Thyroid gland (tissue), 4 donors: ENCODE measurements at regions not wholly inside any gene's neighbourhood (a gene's known extent, or its start where the extent isn't known, plus 50 kb on each side); places are given as distances from the start of the nearest gene placed in this dataset.
"Not testable (repeated sequence)": the region's sequence is repeated elsewhere in the genome, so short reads cannot be mapped to it uniquely, and the experiment has no call there.

Source experiments
- DNase-seq, 2 donors: peaks; one replicate each; pipeline ENCODE4 v3.0.0-alpha.2; 2019
- H3K27ac ChIP-seq, 3 donors: fragments of 200-600 bp; sonication (generic); 1 replicate in 2 of 3; 2 replicates in 1 of 3; pipeline ENCODE4 v1.5.1; 2016 to 2019; ENCODE audit warnings: mild to moderate bottlenecking in 1 of 3, moderate library complexity in 1 of 3
- H3K27me3 ChIP-seq: fragments of 200-600 bp; sonication (generic); one replicate; pipeline ENCODE4 v1.5.1; 2019
- H3K36me3 ChIP-seq, 2 donors: fragments of 200-600 bp; sonication (generic); one replicate each; pipeline ENCODE4 v1.5.1; 2016 to 2019
- H3K4me1 ChIP-seq, 2 donors: fragments of 200-600 bp; sonication (generic); one replicate each; pipeline ENCODE4 v1.5.1; 2017 to 2019
- H3K4me3 ChIP-seq, 3 donors: fragments of 200-600 bp; sonication (generic); replicated peaks in 1 of 3; 1 replicate in 2 of 3; 2 replicates in 1 of 3; pipeline ENCODE4 v1.5.1; 2016; ENCODE audit warnings: mild to moderate bottlenecking in 1 of 3
- H3K9me3 ChIP-seq: fragments of 200-600 bp; sonication (generic); one replicate; pipeline ENCODE4 v1.5.1; 2017
- CTCF ChIP-seq, 6 experiments: fragments of 200-600 bp in 3 of 6; fragments of 450-650 bp in 3 of 6; sonication (generic) in 3 of 6; IDR thresholded peaks; one replicate each; pipeline ENCODE4 v1.5.1; 2016 to 2019; ENCODE audit warnings: antibody characterized with exemption in 6 of 6, mild to moderate bottlenecking in 2 of 6, inconsistent platforms in 1 of 6, moderate library complexity in 1 of 6
- POLR2A ChIP-seq, 2 donors: fragments of 450-650 bp; IDR thresholded peaks; one replicate each; pipeline ENCODE4 v1.6.1; 2017; ENCODE audit warnings: antibody characterized with exemption in 2 of 2, mild to moderate bottlenecking in 2 of 2, moderate library complexity in 1 of 2
- WGBS, 2 donors: methylation state at CpG; one replicate each; pipeline ENCODE4 v1.1.5; 2017; 5-methylcytosine and 5-hydroxymethylcytosine counted together
- intact Hi-C: fragments of 100-400 bp; cut with DNase I; formaldehyde crosslinking; loops from one replicate; pipeline ENCODE4 v1.15.1; 2023

- Histone ChIP-seq H3K27me3 (no peaks in the 10 kb centered on the region), H3K4me1 (no peaks in the 10 kb centered on the region), H3K4me3 (no peak overlapping the region), H3K9me3 (no peaks in the 10 kb centered on the region), H3K27ac (no peak overlapping the region), H3K36me3 (no peaks in the 10 kb centered on the region)
- TF ChIP-seq CTCF (IDR thresholded peaks at IDR 0.05), result no peak
- no peak for TF ChIP-seq POLR2A (IDR thresholded peaks at IDR 0.05)
- WGBS, 2 donors, result 85 to 87% methylated on average over 8 of the region's 8 CpGs
- DNase-seq, result no peak
- intact Hi-C loops, result no loop called here
These were observed 84.1 kb upstream of the PRDX6 start for GRCh38 chr1:173392895-173393658.

DNA sequence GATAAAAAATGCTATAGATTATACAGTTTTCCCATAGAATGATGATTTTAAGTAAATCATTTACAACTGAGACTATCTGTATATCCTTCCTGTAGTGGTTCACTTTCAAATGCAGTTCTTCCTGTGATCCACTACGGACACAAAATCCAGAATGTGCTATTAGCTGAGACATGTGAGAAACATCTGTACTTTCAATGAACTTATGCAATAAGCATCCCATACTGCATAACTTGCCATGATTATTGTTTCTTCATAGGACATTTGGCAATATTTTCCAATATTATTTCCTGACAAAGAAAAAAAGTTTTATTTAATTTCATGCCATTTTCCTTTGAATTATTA lies 83.5 kb upstream of the PRDX6 start:
- Histone ChIP-seq H3K4me3 (no peak overlapping the region), H3K27me3 (no peaks in the 10 kb centered on the region), H3K9me3 (no peaks in the 10 kb centered on the region), H3K27ac (no peak overlapping the region), H3K36me3 (no peaks in the 10 kb centered on the region), H3K4me1 (no peaks in the 10 kb centered on the region)
- TF ChIP-seq CTCF (IDR thresholded peaks at IDR 0.05) (no peak), POLR2A (IDR thresholded peaks at IDR 0.05) (no peak)
- intact Hi-C loops, result no loop called here
- no peak for DNase-seq
- WGBS, 2 donors, result 80 to 84% methylated on average over 1 of the region's 1 CpG

GRCh38 chr1:173394813-173395212 lies 82.3 kb upstream of the PRDX6 start:
- H3K27ac ChIP-seq, H3K4me1 ChIP-seq, H3K9me3 ChIP-seq, H3K27me3 ChIP-seq, H3K4me3 ChIP-seq, DNase-seq, intact Hi-C loops, H3K36me3 ChIP-seq: not testable (repeated sequence)

DNA sequence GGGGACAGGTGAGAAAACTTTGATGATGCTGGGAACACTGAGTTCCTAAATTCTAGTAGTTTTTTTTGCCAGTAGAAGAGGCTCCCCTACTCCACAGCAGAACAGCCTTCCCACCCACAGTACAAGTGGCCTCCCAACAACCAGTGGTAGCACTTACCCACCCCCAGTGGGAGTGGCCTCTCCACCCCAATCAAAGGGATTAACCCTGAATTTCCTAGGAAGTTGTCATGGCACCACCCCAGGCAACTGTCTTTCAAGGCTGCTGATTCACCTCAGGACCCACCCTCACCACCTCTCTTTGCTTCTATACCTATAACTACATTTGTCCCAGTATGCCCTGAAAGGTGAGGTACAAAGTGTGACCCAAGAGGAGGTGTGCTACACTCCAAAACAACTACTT lies 81.4 kb upstream of the PRDX6 start:
- H3K4me3 ChIP-seq, result no peak overlapping the region
- TF ChIP-seq POLR2A (IDR thresholded peaks at IDR 0.05) (no peak), CTCF (IDR thresholded peaks at IDR 0.05) (no peak)
- no peak overlapping the region for H3K27ac ChIP-seq
- no peaks in the 10 kb centered on the region for H3K4me1 ChIP-seq
- no peaks in the 10 kb centered on the region for H3K9me3 ChIP-seq
- no peaks in the 10 kb centered on the region for H3K36me3 ChIP-seq
- no peak for DNase-seq
- intact Hi-C loops, result no loop called here
- no peaks in the 10 kb centered on the region for H3K27me3 ChIP-seq

DNA sequence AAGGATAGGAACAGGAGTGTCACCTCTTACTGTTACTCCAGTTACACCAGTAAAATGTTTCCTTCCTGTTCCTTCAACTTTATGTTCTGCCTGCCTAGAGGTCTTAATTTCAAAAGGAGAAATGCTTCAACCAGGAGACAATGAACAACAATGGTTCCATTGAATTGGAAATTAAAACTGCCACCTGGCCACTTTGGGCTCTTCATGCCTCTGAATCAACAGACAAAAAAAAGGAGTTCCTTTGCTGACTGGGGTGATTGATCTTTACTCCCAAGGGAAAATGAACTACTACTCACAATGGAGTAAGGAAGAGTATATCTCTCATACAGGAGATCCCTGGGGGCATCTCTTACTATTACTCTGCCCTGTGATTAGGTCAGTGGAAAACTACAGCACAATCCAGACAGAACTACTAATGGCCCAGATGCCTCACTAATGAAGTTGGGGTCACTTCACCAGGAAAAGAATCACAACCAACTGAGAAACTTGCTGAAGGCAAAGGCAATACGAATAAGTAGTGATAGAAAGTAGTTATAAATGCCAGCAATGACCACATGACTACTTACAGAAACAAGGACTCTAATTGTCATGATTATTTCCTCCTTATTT lies 76.6 kb upstream of the PRDX6 start:
- no peaks in the 10 kb centered on the region for H3K36me3 ChIP-seq
- no peak overlapping the region for H3K4me3 ChIP-seq
- no peaks in the 10 kb centered on the region for H3K4me1 ChIP-seq
- no peak for TF ChIP-seq CTCF (IDR thresholded peaks at IDR 0.05)
- TF ChIP-seq POLR2A (IDR thresholded peaks at IDR 0.05), result no peak
- DNase-seq, result no peak
- intact Hi-C loops, result no loop called here
- no peaks in the 10 kb centered on the region for H3K9me3 ChIP-seq
- no peaks in the 10 kb centered on the region for H3K27me3 ChIP-seq
- 68 to 81% methylated on average over 1 of the region's 1 CpG for WGBS, 2 donors
- H3K27ac ChIP-seq, result no peak overlapping the region
